Liver (tissue), 8 donors: ENCODE measurements at regions not wholly inside any gene's neighbourhood (a gene's known extent, or its start where the extent isn't known, plus 50 kb on each side); places are given as distances from the start of the nearest gene placed in this dataset.

Source experiments
- DNase-seq: peaks from one replicate; pipeline ENCODE4 v3.0.0-alpha.2; 2017; ENCODE audit warnings: low spot score
- H3K27ac ChIP-seq, 2 donors: one replicate each; pipeline ENCODE4 v1.7.0; 2013; ENCODE audit warnings: inconsistent platforms in 2 of 2, low read length in 2 of 2, control low read depth in 1 of 2, low read depth in 1 of 2, mild to moderate bottlenecking in 1 of 2
- H3K27me3 ChIP-seq, 4 donors: one replicate each; pipeline versions ENCODE4 v1.6.1 to v1.7.0; 2013; ENCODE audit warnings: low read length in 3 of 4, inconsistent platforms in 1 of 4, mild to moderate bottlenecking in 1 of 4, moderate library complexity in 1 of 4; ENCODE audit not compliant: control insufficient read depth in 4 of 4, insufficient read depth in 4 of 4
- H3K36me3 ChIP-seq, 4 donors: one replicate each; pipeline versions ENCODE4 v1.6.1 to v1.7.0; 2013; ENCODE audit warnings: low read length in 3 of 4, mild to moderate bottlenecking in 3 of 4, low read depth in 1 of 4, moderate library complexity in 1 of 4; ENCODE audit not compliant: control insufficient read depth in 4 of 4, insufficient read depth in 3 of 4
- H3K4me1 ChIP-seq, 4 donors: one replicate each; pipeline versions ENCODE4 v1.6.1 to v1.7.0; 2013; ENCODE audit warnings: low read length in 3 of 4, mild to moderate bottlenecking in 3 of 4, moderate library complexity in 1 of 4; ENCODE audit not compliant: control insufficient read depth in 4 of 4, insufficient read depth in 4 of 4
- H3K4me3 ChIP-seq, 3 donors: one replicate each; pipeline versions ENCODE4 v1.6.1 to v1.7.0; 2013; ENCODE audit warnings: low read length in 3 of 3, control low read depth in 1 of 3, low read depth in 1 of 3, mild to moderate bottlenecking in 1 of 3
- H3K9ac ChIP-seq, 2 donors: one replicate each; pipeline ENCODE4 v1.7.0; 2013; ENCODE audit warnings: low read length in 2 of 2, mild to moderate bottlenecking in 2 of 2, moderate library complexity in 2 of 2, control low read depth in 1 of 2, low read depth in 1 of 2
- H3K9me3 ChIP-seq, 4 donors: one replicate each; pipeline versions ENCODE4 v1.6.1 to v1.7.0; 2013; ENCODE audit warnings: low read length in 3 of 4; ENCODE audit not compliant: control insufficient read depth in 4 of 4
- CTCF ChIP-seq: fragments of 150-350 bp; IDR thresholded peaks from 2 replicates; pipeline ENCODE4 v1.5.1; 2017; ENCODE audit warnings: improper control_type of control experiment, low read depth, low read length; ENCODE audit not compliant: missing input control
- FOXA1 ChIP-seq: IDR thresholded peaks from 2 replicates; pipeline ENCODE4 v1.6.1; 2016; ENCODE audit warnings: antibody characterized with exemption
- FOXA2 ChIP-seq: IDR thresholded peaks from 2 replicates; pipeline ENCODE4 v1.6.1; 2016; ENCODE audit warnings: antibody characterized with exemption
- GABPA ChIP-seq, 2 donors: IDR thresholded peaks in 1 of 2; conservative IDR thresholded peaks in 1 of 2; 2 replicates each; pipeline ENCODE4 v1.6.1; 2016; ENCODE audit warnings: antibody characterized with exemption in 2 of 2, mild to moderate bottlenecking in 1 of 2, moderate library complexity in 1 of 2
- HNF4A ChIP-seq, 2 donors: conservative IDR thresholded peaks; 2 replicates each; pipeline ENCODE4 v1.6.1; 2016; ENCODE audit warnings: antibody characterized with exemption in 2 of 2, mild to moderate bottlenecking in 2 of 2
- HNF4G ChIP-seq: IDR thresholded peaks from 2 replicates; pipeline ENCODE4 v1.6.1; 2016; ENCODE audit warnings: antibody characterized with exemption
- JUND ChIP-seq, 2 donors: IDR thresholded peaks; 2 replicates each; pipeline ENCODE4 v1.6.1; 2016; ENCODE audit warnings: antibody characterized with exemption in 2 of 2
- MAX ChIP-seq: IDR thresholded peaks from 2 replicates; pipeline ENCODE4 v1.6.1; 2016; ENCODE audit warnings: antibody characterized with exemption
- NR2F2 ChIP-seq: IDR thresholded peaks from 2 replicates; pipeline ENCODE4 v1.6.1; 2016; ENCODE audit warnings: antibody characterized with exemption
- RAD21 ChIP-seq, 2 donors: IDR thresholded peaks; 2 replicates each; pipeline ENCODE4 v1.6.1; 2016; ENCODE audit warnings: antibody characterized with exemption in 2 of 2, mild to moderate bottlenecking in 2 of 2
- REST ChIP-seq: IDR thresholded peaks from 2 replicates; pipeline ENCODE4 v1.6.1; 2016; ENCODE audit warnings: antibody characterized with exemption, mild to moderate bottlenecking
- RXRA ChIP-seq, 2 donors: IDR thresholded peaks; 2 replicates each; pipeline ENCODE4 v1.6.1; 2017 to 2018; ENCODE audit warnings: antibody characterized with exemption in 2 of 2, mild to moderate bottlenecking in 1 of 2
- SP1 ChIP-seq: IDR thresholded peaks from 2 replicates; pipeline ENCODE4 v1.6.1; 2018; ENCODE audit warnings: antibody characterized with exemption, mild to moderate bottlenecking
- TAF1 ChIP-seq: conservative IDR thresholded peaks from 2 replicates; pipeline ENCODE4 v1.6.1; 2016; ENCODE audit warnings: antibody characterized with exemption, mild to moderate bottlenecking
- YY1 ChIP-seq: IDR thresholded peaks from 2 replicates; pipeline ENCODE4 v1.6.1; 2016; ENCODE audit warnings: antibody characterized with exemption, mild to moderate bottlenecking
- ZBTB33 ChIP-seq: IDR thresholded peaks from 2 replicates; pipeline ENCODE4 v1.6.1; 2016; ENCODE audit warnings: antibody characterized with exemption
- WGBS: extraction: QIAGEN DNeasy Blood & Tissue Kit; methylation state at CpG from one replicate; pipeline ENCODE4 v1.1.7; 2013; 5-methylcytosine and 5-hydroxymethylcytosine counted together
- donor health status: healthy.
- donor health status: healthy.
- donor health status: healthy.
- donor health status: healthy.
- donor health status: healthy.

GRCh38 chr3:112744106-112744505 is 102.6 kb downstream of the CD200R1L start:
- no peaks in the 10 kb centered on the region for H3K9me3 ChIP-seq
- H3K9ac ChIP-seq = no peak overlapping the region
- peaks cover 0 to 8% (median 0%) of the 10 kb centered on the region in 4 donors for H3K27me3 ChIP-seq
- TF ChIP-seq HNF4G (no peak), SP1 (no peak), NR2F2 (no peak)
- no peak for DNase-seq
- no peak overlapping the region for H3K27ac ChIP-seq
- no peaks in the 10 kb centered on the region for H3K4me1 ChIP-seq
- WGBS = 77% methylated on average over 1 of the region's 1 CpG
- no peak overlapping the region for H3K4me3 ChIP-seq
- no peaks in the 10 kb centered on the region for H3K36me3 ChIP-seq

GRCh38 chr3:112742934-112743333 is 102.0 kb upstream of the CCDC80 start:
- H3K27me3 ChIP-seq = peaks cover 0 to 8% (median 0%) of the 10 kb centered on the region in 4 donors
- H3K9ac ChIP-seq = no peak overlapping the region
- no peak overlapping the region for H3K27ac ChIP-seq
- no peak for DNase-seq
- TF ChIP-seq MAX (no peak), TAF1 (no peak), ZBTB33 (no peak), JUND (IDR thresholded peaks at IDR 0.05) (no peak), CTCF (no peak), FOXA1 (no peak), GABPA (IDR thresholded peaks at IDR 0.05 in 1 of 2, conservative IDR thresholded peaks at IDR 0.05 in 1 of 2) (no peak), YY1 (no peak), HNF4A (conservative IDR thresholded peaks at IDR 0.05) (no peak), SP1 (no peak), HNF4G (no peak), RXRA (IDR thresholded peaks at IDR 0.05) (no peak), NR2F2 (no peak), RAD21 (IDR thresholded peaks at IDR 0.05) (no peak), REST (no peak), FOXA2 (no peak)
- H3K4me3 ChIP-seq = no peak overlapping the region
- H3K9me3 ChIP-seq = no peaks in the 10 kb centered on the region
- WGBS = 89% methylated on average over 2 of the region's 2 CpGs
- no peaks in the 10 kb centered on the region for H3K4me1 ChIP-seq
- H3K36me3 ChIP-seq = no peaks in the 10 kb centered on the region
